B cell (primary cell): ENCODE measurements at regions not wholly inside any gene's neighbourhood (a gene's known extent, or its start where the extent isn't known, plus 50 kb on each side); places are given as distances from the start of the nearest gene placed in this dataset.

Experiments used
- ATAC-seq: fragments of 200-7000 bp; cut with Tn5 transposase; one replicate; pipeline ENCODE4 v1.10.0; 2021; ENCODE audit warnings: low read depth, mild to moderate bottlenecking, moderate number of reproducible peaks, moderate library complexity
- CTCF ChIA-PET: fragments of 350-600 bp; sonication (Branson Sonifier 250); formaldehyde crosslinking; loops from one replicate; lab custom pipeline; 2021; ENCODE audit warnings: antibody characterized with exemption, inconsistent platforms; lab: Charles Lee
- POLR2A ChIA-PET: fragments of 350-600 bp; sonication (Branson Sonifier 250); formaldehyde crosslinking; loops from one replicate; lab custom pipeline; 2021; ENCODE audit warnings: antibody characterized with exemption; lab: Charles Lee
- DNase-seq: peaks from one replicate; pipeline ENCODE4 v3.0.0; 2013
- H2AFZ ChIP-seq: 2 replicates; pipeline ENCODE4 v1.6.1; 2012; ENCODE audit warnings: mild to moderate bottlenecking, low read depth, low read length; ENCODE audit not compliant: insufficient read depth, poor library complexity, severe bottlenecking
- H3K27ac ChIP-seq, 2 donors: 1 replicate in 1 of 2; 2 replicates in 1 of 2; pipeline ENCODE4 v1.5.1; 2012 to 2013; ENCODE audit warnings: low read length in 2 of 2, mild to moderate bottlenecking in 2 of 2, moderate library complexity in 1 of 2
- H3K27me3 ChIP-seq, 4 experiments: fragments of 200-600 bp in 1 of 4; sonication (generic) in 1 of 4; replicated peaks in 1 of 4; 1 replicate in 2 of 4; 2 replicates in 2 of 4; pipeline versions ENCODE4 v1.6.1 to v1.7.0; 2013 to 2016; ENCODE audit warnings: low read length in 3 of 4, mild to moderate bottlenecking in 2 of 4, mixed read lengths in 1 of 4, moderate library complexity in 1 of 4; ENCODE audit not compliant: insufficient read depth in 4 of 4, control insufficient read depth in 3 of 4; ENCODE audit errors: control extremely low read depth in 1 of 4
- H3K36me3 ChIP-seq, 2 experiments: replicated peaks in 1 of 2; 1 replicate in 1 of 2; 2 replicates in 1 of 2; pipeline versions ENCODE4 v1.6.1 to v1.7.1; 2013; ENCODE audit warnings: low read length in 1 of 2; ENCODE audit not compliant: insufficient read depth in 2 of 2, control insufficient read depth in 1 of 2; ENCODE audit errors: control extremely low read depth in 1 of 2, extremely low read depth in 1 of 2
- H3K4me1 ChIP-seq, 2 donors: fragments of 200-600 bp in 1 of 2; sonication (generic) in 1 of 2; 1 replicate in 1 of 2; 2 replicates in 1 of 2; pipeline versions ENCODE4 v1.5.1 to v1.6.1; 2013 to 2017; ENCODE audit warnings: low read length in 2 of 2; ENCODE audit not compliant: control insufficient read depth in 2 of 2, insufficient read depth in 2 of 2
- H3K4me2 ChIP-seq: replicated peaks from 2 replicates; pipeline ENCODE3; 2012; ENCODE audit warnings: mild to moderate bottlenecking, low read depth, low read length; ENCODE audit not compliant: poor library complexity, severe bottlenecking
- H3K4me3 ChIP-seq, 5 experiments: fragments of 200-600 bp in 1 of 5; sonication (generic) in 1 of 5; 1 replicate in 3 of 5; 2 replicates in 2 of 5; pipeline versions ENCODE4 v1.5.1 to v1.7.0; 2011 to 2016; ENCODE audit warnings: low read length in 4 of 5, mild to moderate bottlenecking in 4 of 5, low read depth in 2 of 5, control low read depth in 1 of 5, moderate library complexity in 1 of 5; ENCODE audit not compliant: insufficient read depth in 1 of 5; ENCODE audit errors: control extremely low read depth in 1 of 5, extremely low read depth in 1 of 5
- H3K79me2 ChIP-seq: fragments of 200-600 bp; sonication (generic); one replicate; pipeline ENCODE4 v1.6.0; 2016; ENCODE audit warnings: low read length; ENCODE audit not compliant: control insufficient read depth, insufficient read depth
- H3K9ac ChIP-seq: fragments of 200-600 bp; sonication (generic); 2 replicates; pipeline ENCODE4 v1.6.1; 2017; ENCODE audit warnings: mild to moderate bottlenecking, low read length, moderate library complexity
- H3K9me3 ChIP-seq, 3 donors: one replicate each; pipeline versions ENCODE4 v1.6.1 to v1.7.1; 2013; ENCODE audit warnings: low read length in 2 of 3; ENCODE audit not compliant: control insufficient read depth in 2 of 3, insufficient read depth in 1 of 3; ENCODE audit errors: control extremely low read depth in 1 of 3
- H4K20me1 ChIP-seq: 2 replicates; pipeline ENCODE4 v1.6.0; 2012; ENCODE audit warnings: mild to moderate bottlenecking, low read length; ENCODE audit not compliant: insufficient read depth, control insufficient read depth, poor library complexity, severe bottlenecking
- H3K27ac Mint-ChIP-seq: one replicate; pipeline ENCODE4 v1.8.0; 2021; ENCODE audit warnings: mixed read lengths
- H3K27me3 Mint-ChIP-seq: one replicate; pipeline ENCODE4 v1.8.0; 2021; ENCODE audit warnings: mixed read lengths
- H3K4me1 Mint-ChIP-seq: one replicate; pipeline ENCODE4 v1.8.0; 2021; ENCODE audit warnings: mixed read lengths
- H3K4me3 Mint-ChIP-seq: one replicate; pipeline ENCODE4 v1.8.0; 2021; ENCODE audit warnings: mixed read lengths
- H3K9me3 Mint-ChIP-seq: one replicate; pipeline ENCODE4 v1.8.0; 2022; ENCODE audit warnings: mixed read lengths; ENCODE audit not compliant: insufficient read depth
- CTCF ChIP-seq: fragments of 200-600 bp; IDR thresholded peaks from one replicate; pipeline ENCODE4 v1.8.0; 2022; ENCODE audit warnings: antibody characterized with exemption, mild to moderate bottlenecking
- EZH2 ChIP-seq: IDR thresholded peaks from 2 replicates; pipeline ENCODE4 v1.6.1; 2012; ENCODE audit warnings: borderline replicate concordance, low read depth, mild to moderate bottlenecking, moderate library complexity, low read length; ENCODE audit not compliant: insufficient read depth, poor library complexity, severe bottlenecking
- WGBS: methylation state at CpG from one replicate; pipeline ENCODE4 v1.1.5; 2013; ENCODE audit warnings: missing lambda C conversion rate; ENCODE audit not compliant: insufficient coverage; 5-methylcytosine and 5-hydroxymethylcytosine counted together
- intact Hi-C: fragments of 100-400 bp; cut with micrococcal nuclease; formaldehyde crosslinking; loops from one replicate; pipeline ENCODE4 v1.10.0; 2022

DNA sequence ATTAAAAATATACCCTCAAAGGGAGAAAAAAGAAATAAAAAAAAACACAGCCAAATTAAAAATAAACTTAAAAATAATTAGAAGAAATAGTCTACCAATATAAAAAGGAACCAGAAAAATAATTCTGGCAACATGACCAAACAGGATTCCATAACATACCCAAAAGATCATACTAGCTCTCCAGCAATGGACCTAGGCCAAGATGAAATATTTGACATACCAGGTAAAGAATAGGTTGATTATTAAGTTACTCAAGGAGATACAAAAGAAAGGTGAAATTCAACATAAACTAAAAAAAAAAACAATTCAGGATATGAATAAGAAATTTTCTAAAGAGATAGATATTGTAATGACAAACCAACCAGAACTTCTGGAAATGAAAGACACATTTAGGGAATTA is 121.3 kb upstream of the SCAF11 start:
- Mint-ChIP-seq H3K4me3 (peak overlapping the region; percentile 46), H3K9me3 (no peaks in the 10 kb centered on the region), H3K27ac (no peak overlapping the region), H3K4me1 (peaks cover 45% of the 10 kb centered on the region), H3K27me3 (no peaks in the 10 kb centered on the region)
- no peak overlapping the region for H2AFZ ChIP-seq
- no peaks in the 10 kb centered on the region for H3K27me3 ChIP-seq
- no peaks in the 10 kb centered on the region for H4K20me1 ChIP-seq
- intact Hi-C loops = no loop called here
- no peak overlapping the region for H3K27ac ChIP-seq
- H3K9me3 ChIP-seq = peaks cover 0 to 6% (median 0%) of the 10 kb centered on the region in 3 donors
- no peaks in the 10 kb centered on the region for H3K36me3 ChIP-seq
- POLR2A ChIA-PET = interaction anchor here (0.7 kb wide), 1 partner anchor 1191 kb away, joined by 3 read pairs; no protein-coding TSS in a partner anchor
- CTCF ChIA-PET = interaction anchor here (0.7 to 5.3 kb wide), 7 partner anchors 14 to 1286 kb away, joined by 3 to 67 read pairs (median 5); partner anchors contain the start of gene SCAF11
- no peak for DNase-seq
- H3K9ac ChIP-seq = no peak overlapping the region
- H3K79me2 ChIP-seq = no peaks in the 10 kb centered on the region
- peak overlapping the region; percentile 57 for H3K4me2 ChIP-seq
- no peak for ATAC-seq
- H3K4me1 ChIP-seq = peaks cover 45 to 48% of the 10 kb centered on the region in 2 donors
- TF ChIP-seq CTCF = no peak
- TF ChIP-seq EZH2 = no peak
- peak overlapping the region in 1 of 5 experiments; percentile 12 for H3K4me3 ChIP-seq

- H3K4me1 ChIP-seq = peaks cover 45 to 48% of the 10 kb centered on the region in 2 donors
- peaks cover 0 to 6% (median 0%) of the 10 kb centered on the region in 3 donors for H3K9me3 ChIP-seq
- H3K36me3 ChIP-seq = no peaks in the 10 kb centered on the region
- ChIA-PET CTCF (interaction anchor here (1.0 to 5.3 kb wide), 6 partner anchors 14 to 873 kb away, joined by 3 to 67 read pairs (median 8); partner anchors contain the start of gene SCAF11), POLR2A (interaction anchor here (0.7 kb wide), 1 partner anchor 1192 kb away, joined by 3 read pairs; no protein-coding TSS in a partner anchor)
- DNase-seq = peak; percentile 23
- H3K9ac ChIP-seq = no peak overlapping the region
- peak; percentile 19 for ATAC-seq
- H3K27me3 ChIP-seq = no peaks in the 10 kb centered on the region
- Mint-ChIP-seq H3K4me1 (peaks cover 45% of the 10 kb centered on the region), H3K9me3 (no peaks in the 10 kb centered on the region), H3K4me3 (peak overlapping the region; percentile 46), H3K27ac (peak overlapping the region; percentile 76), H3K27me3 (no peaks in the 10 kb centered on the region)
- intact Hi-C loops = no loop called here
- H4K20me1 ChIP-seq = no peaks in the 10 kb centered on the region
- no peak overlapping the region for H3K4me3 ChIP-seq
- no CpG with 5 or more reads among the region's 1 CpG for WGBS
- H3K79me2 ChIP-seq = no peaks in the 10 kb centered on the region
- H3K27ac ChIP-seq = peak overlapping the region in 1 of 2 donors; percentile 33
- no peak for TF ChIP-seq EZH2
- TF ChIP-seq CTCF = peak; percentile 36
- H3K4me2 ChIP-seq = peak overlapping the region; percentile 57
- no peak overlapping the region for H2AFZ ChIP-seq
These were observed 120.7 kb upstream of the SCAF11 start for GRCh38 chr12:46110928-46111699.
